Stomach (tissue), 4 donors: ENCODE measurements at regions not wholly inside any gene's neighbourhood (a gene's known extent, or its start where the extent isn't known, plus 50 kb on each side); places are given as distances from the start of the nearest gene placed in this dataset.

ENCODE experiments used
- CTCF ChIP-seq, 7 experiments: fragments of 450-650 bp in 4 of 7; fragments of 200-600 bp in 3 of 7; sonication (generic) in 3 of 7; IDR thresholded peaks; one replicate each; pipeline ENCODE4 v1.5.1; 2016 to 2019; ENCODE audit warnings: antibody characterized with exemption in 7 of 7, control low read depth in 2 of 7, mild to moderate bottlenecking in 1 of 7
- POLR2A ChIP-seq, 4 donors: fragments of 450-650 bp; IDR thresholded peaks; one replicate each; pipeline ENCODE4 v1.6.1; 2016; ENCODE audit warnings: antibody characterized with exemption in 4 of 4, control low read depth in 2 of 4, mild to moderate bottlenecking in 1 of 4, moderate library complexity in 1 of 4
- POLR2AphosphoS5 ChIP-seq, 3 donors: sonication (generic); formaldehyde crosslinking; IDR thresholded peaks; one replicate each; pipeline ENCODE4 v1.6.1; 2016; ENCODE audit warnings: antibody characterized with exemption in 3 of 3

GRCh38 chr19:31831421-31832175, 482.4 kb upstream of the TSHZ3 start:
- no peak for TF ChIP-seq POLR2AphosphoS5 (IDR thresholded peaks at IDR 0.05)
- TF ChIP-seq CTCF (IDR thresholded peaks at IDR 0.05): no peak
- TF ChIP-seq POLR2A (IDR thresholded peaks at IDR 0.05): no peak
